GM19463 (cell line): ENCODE measurements at regions not wholly inside any gene's neighbourhood (a gene's known extent, or its start where the extent isn't known, plus 50 kb on each side); places are given as distances from the start of the nearest gene placed in this dataset.
A peak's percentile ranks its signal among the peaks of the same experiment; 100 is the strongest.

Source experiments
- ATAC-seq: cut with Tn5 transposase; IDR thresholded peaks from one replicate; pipeline ENCODE4 v1.9.1; 2021; ENCODE audit warnings: mild to moderate bottlenecking, moderate library complexity; ENCODE audit not compliant: unreplicated experiment

DNA sequence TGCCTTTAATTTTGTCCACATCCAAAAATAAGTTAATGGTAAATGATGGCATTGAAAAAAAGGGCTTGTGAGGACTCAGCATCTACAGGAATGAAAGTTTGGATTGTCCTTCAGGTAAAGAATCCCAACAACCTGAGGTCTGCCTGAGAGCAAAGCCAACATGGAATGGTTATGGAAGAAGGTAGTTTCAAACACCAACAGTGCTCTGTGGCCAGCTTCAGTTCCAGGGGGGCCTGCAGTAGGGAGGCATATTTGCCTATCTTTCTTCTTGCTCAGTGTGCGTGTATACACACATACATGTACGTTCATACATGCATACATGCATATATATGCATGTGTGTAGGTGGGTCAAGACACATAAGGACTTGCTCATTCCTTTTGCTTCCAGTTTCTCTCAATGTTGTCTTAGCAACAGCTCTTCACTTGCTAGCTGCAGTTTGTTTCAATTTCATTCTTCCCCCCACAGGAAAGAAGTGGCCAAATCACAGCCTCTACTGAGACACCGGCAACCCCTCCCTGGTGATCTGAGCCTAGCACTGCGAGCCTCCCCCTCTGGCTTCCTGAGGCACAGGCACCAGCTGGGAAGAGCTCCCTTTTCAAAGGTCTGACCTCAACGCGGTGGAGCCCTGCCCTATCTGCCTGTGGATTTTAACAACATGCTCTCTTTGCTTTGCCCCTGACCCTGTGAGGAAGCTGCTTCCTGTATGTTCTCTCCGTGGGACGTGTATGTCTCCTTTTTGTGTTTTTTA, 146.2 kb downstream of the KLF13 start:
- ATAC-seq, result peak; percentile 93

- ATAC-seq, result no peak
These were observed 146.9 kb downstream of the KLF13 start for GRCh38 chr15:31473385-31474058.

DNA sequence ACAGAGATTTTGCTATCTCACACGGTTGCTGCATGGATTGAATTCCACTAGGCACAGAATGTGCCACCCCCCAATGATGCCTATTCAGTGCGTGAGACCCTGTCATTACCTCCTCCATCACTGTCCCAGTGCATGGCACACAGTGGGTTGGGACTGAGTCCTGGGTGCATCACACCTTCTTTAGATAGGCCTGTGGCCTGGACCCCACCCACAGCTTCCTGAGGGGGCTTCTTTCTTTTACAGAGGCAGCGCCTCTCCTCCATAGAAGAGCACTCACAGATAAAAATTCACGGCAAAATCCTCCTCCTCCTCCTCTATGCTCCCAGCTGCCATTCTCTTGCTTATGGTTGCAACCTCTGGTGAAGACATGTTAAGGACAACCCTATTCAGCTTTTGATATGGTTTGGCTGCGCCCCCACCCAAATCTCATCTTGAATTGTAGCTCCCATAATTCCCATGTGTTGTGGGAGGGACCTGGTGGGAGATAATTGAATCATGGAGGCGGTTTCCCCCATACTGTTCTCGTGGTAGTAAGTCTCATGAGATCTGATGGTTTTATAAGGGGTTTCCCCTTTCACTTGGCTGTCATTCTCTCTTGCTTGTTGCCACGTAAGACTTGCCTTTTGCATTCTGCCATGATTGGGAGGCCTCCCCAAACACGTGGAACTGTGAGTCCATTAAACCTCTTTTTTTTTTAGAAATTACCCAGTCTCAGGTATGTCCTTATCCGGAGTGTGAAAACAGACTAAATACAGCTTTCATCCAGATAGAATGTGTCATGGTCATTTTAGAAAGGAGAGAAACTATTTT, 147.6 kb downstream of the KLF13 start:
- no peak for ATAC-seq

DNA sequence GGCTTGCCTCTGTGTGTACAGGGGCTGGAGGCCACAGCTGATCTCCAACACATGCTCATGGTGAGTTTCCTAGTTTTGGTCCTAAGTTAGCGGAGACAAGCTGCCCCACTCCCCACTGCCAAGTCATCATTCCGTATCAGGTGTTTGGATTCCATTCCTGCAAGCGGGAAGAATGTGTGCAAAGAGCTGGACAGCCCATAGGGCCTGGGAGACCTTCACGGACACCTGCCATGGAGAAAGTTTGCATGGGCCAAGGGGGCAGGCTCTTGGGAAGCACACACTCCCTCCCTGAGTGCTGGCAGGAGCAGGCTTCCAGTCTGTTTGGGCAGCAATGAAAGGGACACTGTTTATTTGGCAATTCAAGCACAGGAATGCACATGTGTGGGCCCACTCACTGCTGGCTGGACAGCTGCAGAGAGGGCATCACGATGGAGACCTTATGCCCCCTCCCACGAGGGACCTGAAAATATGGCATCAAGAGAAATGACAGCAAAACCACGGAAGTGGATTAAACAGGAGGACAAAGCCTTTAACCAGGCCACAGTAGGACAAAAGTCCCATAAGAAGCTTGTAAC, 149.7 kb downstream of the KLF13 start:
- no peak for ATAC-seq

- ATAC-seq, result no peak
These were observed 150.2 kb downstream of the KLF13 start for GRCh38 chr15:31476866-31477265.

DNA sequence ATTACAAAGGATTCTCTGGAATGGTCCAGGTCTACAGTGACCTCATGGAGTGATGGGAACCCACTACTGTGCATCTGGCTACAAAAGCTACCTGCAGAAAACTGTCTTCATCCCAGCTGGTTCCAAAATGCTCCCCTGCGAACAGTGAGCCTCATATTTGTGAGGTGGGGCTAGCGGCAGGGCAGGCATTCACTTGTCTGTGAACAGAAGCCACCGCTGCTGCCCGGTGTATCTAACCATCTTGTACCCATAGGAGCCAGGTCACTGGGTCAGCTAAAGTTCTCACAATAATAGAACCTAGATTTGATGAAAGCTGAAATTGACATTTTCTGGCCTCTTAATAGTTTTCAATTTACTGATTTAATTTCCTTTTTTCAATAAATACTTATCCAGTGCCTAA, 150.7 kb downstream of the KLF13 start:
- no peak for ATAC-seq

DNA sequence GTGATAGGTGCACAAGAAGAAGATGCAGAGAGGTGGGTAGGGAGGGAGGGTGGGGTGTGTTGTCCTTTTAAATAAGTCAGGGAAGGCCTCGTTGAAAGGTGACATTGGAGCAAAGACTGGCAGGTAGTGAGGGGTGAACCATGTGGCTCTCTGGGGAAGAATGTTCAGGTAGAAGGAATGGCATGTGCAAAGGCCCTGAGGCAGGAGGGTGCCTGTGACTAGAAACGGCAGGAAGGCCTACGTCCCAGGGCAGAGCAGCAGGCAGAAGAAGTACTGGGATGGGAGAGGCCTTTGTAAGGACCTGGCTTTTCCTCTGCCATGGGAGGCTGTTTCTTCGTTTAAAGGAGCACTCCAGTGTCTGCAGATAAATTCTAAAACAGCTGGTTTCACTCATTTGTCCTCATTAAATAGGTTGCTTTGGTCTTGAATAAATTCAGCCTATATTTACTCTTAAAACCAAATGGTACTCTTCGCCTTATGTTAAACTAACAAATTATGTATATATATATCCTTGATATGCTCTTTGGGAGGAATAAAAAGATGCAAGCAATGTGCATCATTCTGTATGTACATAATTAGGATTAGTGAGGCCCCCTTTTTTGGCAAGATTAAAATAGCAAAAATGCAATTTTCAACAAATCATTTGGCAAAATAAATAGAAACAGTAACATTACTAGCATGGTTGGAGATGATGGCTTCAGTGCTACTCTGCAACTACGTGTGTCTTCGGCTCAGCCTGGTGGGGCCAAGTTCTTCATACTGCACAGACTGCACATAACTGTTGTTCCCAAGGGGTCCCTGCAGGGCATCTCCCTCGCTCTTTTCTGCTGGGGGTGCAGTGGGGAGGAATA, 151.4 kb downstream of the KLF13 start:
- no peak for ATAC-seq

DNA sequence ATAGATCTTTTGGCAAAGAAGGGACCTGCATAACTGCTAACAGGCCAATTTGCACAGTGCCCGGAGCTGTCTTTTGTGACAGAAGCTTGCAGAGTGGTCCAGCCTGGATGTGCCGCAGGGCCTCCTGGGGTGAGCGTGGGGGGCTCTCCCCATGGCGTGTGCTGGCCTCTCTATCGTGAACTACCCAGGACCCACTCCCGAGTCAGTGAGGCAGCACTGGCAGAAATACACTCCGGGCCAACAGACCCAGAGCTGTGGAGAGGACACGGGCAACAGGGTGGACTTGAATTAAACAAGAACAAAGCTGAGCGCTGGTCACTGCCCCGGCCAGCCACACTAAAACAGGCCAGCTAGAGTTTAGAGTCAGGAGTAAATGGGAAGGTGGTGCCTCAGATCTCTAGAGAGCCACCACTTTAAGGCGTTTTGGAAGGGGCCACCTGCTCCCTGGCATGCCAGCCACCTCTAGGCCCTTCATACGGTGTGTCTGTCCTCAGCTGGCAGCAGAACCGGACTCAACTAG, 152.1 kb downstream of the KLF13 start:
- no peak for ATAC-seq

- ATAC-seq, result no peak
These were observed 153.9 kb downstream of the KLF13 start for GRCh38 chr15:31480356-31481025.

GRCh38 chr15:31481142-31481541, 154.5 kb downstream of the KLF13 start:
- ATAC-seq, result no peak

DNA sequence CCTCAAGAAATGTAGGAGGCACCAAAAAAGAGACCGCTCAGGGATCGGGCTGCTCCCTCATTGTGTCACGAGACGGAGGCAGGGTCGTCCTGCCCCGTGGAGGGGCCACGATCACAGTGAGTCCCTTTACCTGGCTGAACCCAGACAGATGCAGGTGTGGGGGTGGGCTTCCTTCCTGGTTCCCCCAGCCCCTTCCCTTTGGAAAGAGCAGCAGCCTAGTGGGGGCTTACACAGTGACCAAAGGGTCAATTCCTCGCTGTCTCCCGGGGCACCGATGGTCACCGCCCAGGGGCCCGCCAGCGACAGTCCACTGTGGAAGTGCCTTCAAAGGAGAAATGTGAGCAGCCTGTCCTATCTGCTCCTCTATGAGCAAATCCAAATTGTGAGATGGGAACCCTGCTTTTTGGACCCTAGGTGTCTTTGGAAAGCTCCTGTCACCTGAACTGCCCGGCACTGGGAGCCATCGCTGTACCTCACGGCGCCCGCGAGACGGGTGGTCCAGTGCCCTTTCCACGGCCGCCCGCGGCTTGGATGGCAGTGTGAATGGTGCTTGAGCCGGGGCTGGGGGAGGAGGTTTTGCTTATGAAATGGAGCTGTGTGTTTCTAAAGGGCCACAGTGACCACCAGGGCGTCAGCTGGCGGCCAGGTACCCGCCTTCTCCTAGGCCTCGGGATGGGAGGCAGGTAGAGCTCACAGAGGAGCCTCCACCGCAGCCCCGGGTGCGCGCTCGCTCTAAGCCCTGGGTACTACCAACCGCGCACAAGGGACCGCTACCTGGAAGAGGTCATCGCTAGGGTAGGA, 155.7 kb downstream of the KLF13 start:
- ATAC-seq, result no peak

DNA sequence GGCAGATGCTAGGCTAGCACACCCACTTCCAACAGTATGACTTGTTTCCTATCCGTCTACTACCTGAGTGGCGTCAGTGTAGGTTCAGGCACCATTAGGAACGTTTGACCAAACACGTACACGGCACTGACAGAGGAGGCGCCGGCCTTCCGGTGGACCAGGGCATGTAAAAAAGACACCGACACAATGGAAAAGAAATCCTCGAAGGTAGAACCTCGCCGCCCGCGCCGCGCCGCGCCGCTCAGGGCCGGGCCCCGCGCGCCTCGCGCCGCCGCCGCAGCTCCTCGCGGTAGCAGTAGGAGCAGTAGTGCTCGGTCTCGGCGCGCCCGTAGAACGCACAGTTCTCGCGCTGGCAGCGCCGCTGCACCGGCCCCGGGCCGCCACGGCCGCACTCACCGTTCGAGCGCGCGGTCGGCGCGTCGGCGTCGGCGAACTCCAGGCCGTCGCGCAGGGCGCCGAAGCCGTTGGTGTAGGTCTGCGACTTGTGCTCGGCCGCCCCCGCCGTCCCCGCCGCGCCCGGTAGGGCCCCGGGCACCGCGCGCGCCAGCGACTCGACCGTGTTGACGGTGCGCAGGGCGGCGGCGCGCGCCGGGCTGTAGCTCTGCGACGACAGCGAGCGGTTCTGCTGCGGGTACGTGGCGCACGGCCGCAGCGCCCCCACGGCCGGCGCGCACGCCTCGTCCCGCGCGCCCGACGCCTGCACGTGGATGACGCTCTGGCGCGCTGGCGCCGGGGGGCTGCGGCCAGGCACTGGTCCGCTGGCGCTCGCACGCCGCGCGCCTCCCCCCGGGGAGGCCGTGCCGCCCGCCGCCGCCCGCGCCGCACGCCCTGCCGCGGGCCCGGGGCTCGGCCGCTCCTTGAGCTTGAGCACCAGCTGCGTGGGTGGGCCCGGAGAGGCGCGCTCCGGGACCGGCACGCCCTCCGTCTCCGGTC, 156.7 kb downstream of the KLF13 start:
- peak; percentile 40 for ATAC-seq

- ATAC-seq, result no peak
These were observed 157.6 kb downstream of the KLF13 start for GRCh38 chr15:31483986-31484951.

- ATAC-seq, result no peak
These were observed 158.4 kb downstream of the KLF13 start for GRCh38 chr15:31484986-31485385.

- ATAC-seq, result no peak
These were observed 158.8 kb downstream of the KLF13 start for GRCh38 chr15:31485431-31485830.

- no peak for ATAC-seq
These were observed 159.4 kb downstream of the KLF13 start for GRCh38 chr15:31485911-31486461.
